DND-41 (cell line): ENCODE measurements at regions not wholly inside any gene's neighbourhood (a gene's known extent, or its start where the extent isn't known, plus 50 kb on each side); places are given as distances from the start of the nearest gene placed in this dataset.

ENCODE experiments used
- EZH2 ChIP-seq: IDR thresholded peaks from 3 replicates; pipeline ENCODE4 v1.6.1; 2012; ENCODE audit warnings: borderline replicate concordance, low read depth, mild to moderate bottlenecking, moderate library complexity, low read length, inconsistent platforms; ENCODE audit not compliant: severe bottlenecking
- TF ChIP-seq, protein P1 (sequence below): IDR thresholded peaks from 2 replicates; pipeline ENCODE4 v1.5.1; 2012; ENCODE audit warnings: borderline replicate concordance, low read length, moderate library complexity, mild to moderate bottlenecking; ENCODE audit not compliant: poor library complexity, severe bottlenecking; ENCODE audit errors: extremely low read depth

- TF ChIP-seq, protein P1, sequence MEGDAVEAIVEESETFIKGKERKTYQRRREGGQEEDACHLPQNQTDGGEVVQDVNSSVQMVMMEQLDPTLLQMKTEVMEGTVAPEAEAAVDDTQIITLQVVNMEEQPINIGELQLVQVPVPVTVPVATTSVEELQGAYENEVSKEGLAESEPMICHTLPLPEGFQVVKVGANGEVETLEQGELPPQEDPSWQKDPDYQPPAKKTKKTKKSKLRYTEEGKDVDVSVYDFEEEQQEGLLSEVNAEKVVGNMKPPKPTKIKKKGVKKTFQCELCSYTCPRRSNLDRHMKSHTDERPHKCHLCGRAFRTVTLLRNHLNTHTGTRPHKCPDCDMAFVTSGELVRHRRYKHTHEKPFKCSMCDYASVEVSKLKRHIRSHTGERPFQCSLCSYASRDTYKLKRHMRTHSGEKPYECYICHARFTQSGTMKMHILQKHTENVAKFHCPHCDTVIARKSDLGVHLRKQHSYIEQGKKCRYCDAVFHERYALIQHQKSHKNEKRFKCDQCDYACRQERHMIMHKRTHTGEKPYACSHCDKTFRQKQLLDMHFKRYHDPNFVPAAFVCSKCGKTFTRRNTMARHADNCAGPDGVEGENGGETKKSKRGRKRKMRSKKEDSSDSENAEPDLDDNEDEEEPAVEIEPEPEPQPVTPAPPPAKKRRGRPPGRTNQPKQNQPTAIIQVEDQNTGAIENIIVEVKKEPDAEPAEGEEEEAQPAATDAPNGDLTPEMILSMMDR, result no peak
- no peak for TF ChIP-seq EZH2
Observed at GRCh38 chr1:78743626-78744025, 94.0 kb downstream of the IFI44 start.
